ENCODE measurements at regions not wholly inside any gene's neighbourhood (a gene's known extent, or its start where the extent isn't known, plus 50 kb on each side); places are given as distances from the start of the nearest gene placed in this dataset.

GRCh38 chr6:30396833-30397479 is 52.0 kb downstream of the RPP21 start:
- Mint-ChIP-seq H3K27me3 (ENCODE audit: insufficient read depth) (peaks cover 31% of the 10 kb centered on the region), H3K9me3 (no peaks in the 10 kb centered on the region), H3K4me3 (no peak overlapping the region), H3K4me1 (ENCODE audit: low read depth) (no peaks in the 10 kb centered on the region), H3K36me3 (ENCODE audit: low read depth) (no peaks in the 10 kb centered on the region), H3K27ac (no peak overlapping the region)
- peak; percentile 48 for DNase-seq
- TF ChIP-seq CTCF (IDR thresholded peaks at IDR 0.05), result peak; percentile 91

GRCh38 chr6:30397697-30398096 is 52.7 kb downstream of the RPP21 start:
- H3K27me3 Mint-ChIP-seq (ENCODE audit: insufficient read depth), result peaks cover 37% of the 10 kb centered on the region
- TF ChIP-seq CTCF (IDR thresholded peaks at IDR 0.05), result no peak

GRCh38 chr6:30399390-30400058 is 54.6 kb downstream of the RPP21 start:
- H3K27ac Mint-ChIP-seq, result no peak overlapping the region

More at GRCh38 chr6:30397697-30398096, 52.7 kb downstream of the RPP21 start:
- Mint-ChIP-seq H3K27ac (no peak overlapping the region), H3K9me3 (no peaks in the 10 kb centered on the region), H3K4me1 (ENCODE audit: low read depth) (no peaks in the 10 kb centered on the region), H3K36me3 (ENCODE audit: low read depth) (no peaks in the 10 kb centered on the region), H3K4me3 (no peak overlapping the region)
- DNase-seq, result no peak

GRCh38 chr6:30405934-30406333 is 61.0 kb downstream of the RPP21 start:
- H3K27me3 Mint-ChIP-seq (ENCODE audit: insufficient read depth), result peaks cover 42% of the 10 kb centered on the region

More at GRCh38 chr6:30399390-30400058, 54.6 kb downstream of the RPP21 start:
- DNase-seq, result peak; percentile 23
- Mint-ChIP-seq H3K27me3 (ENCODE audit: insufficient read depth) (peaks cover 35% of the 10 kb centered on the region), H3K4me3 (no peak overlapping the region), H3K4me1 (ENCODE audit: low read depth) (no peaks in the 10 kb centered on the region), H3K36me3 (ENCODE audit: low read depth) (no peaks in the 10 kb centered on the region), H3K9me3 (no peaks in the 10 kb centered on the region)
- TF ChIP-seq CTCF (IDR thresholded peaks at IDR 0.05), result no peak

GRCh38 chr6:30409184-30409583 is 64.2 kb downstream of the RPP21 start:
- H3K36me3 Mint-ChIP-seq (ENCODE audit: low read depth), result peaks cover 10% of the 10 kb centered on the region
- TF ChIP-seq CTCF (IDR thresholded peaks at IDR 0.05), result no peak
- peaks cover 7% of the 10 kb centered on the region; the same call in 1 of the 2 replicates for H3K4me1 Mint-ChIP-seq (ENCODE audit: low read depth)
- no peak overlapping the region for H3K4me3 Mint-ChIP-seq
- peaks cover 44% of the 10 kb centered on the region for H3K27me3 Mint-ChIP-seq (ENCODE audit: insufficient read depth)
- peaks cover 15% of the 10 kb centered on the region for H3K9me3 Mint-ChIP-seq
- no peak overlapping the region for H3K27ac Mint-ChIP-seq
- DNase-seq, result no peak

More at GRCh38 chr6:30405934-30406333, 61.0 kb downstream of the RPP21 start:
- TF ChIP-seq CTCF (IDR thresholded peaks at IDR 0.05), result no peak
- no peak overlapping the region for H3K27ac Mint-ChIP-seq
- H3K36me3 Mint-ChIP-seq (ENCODE audit: low read depth), result peaks cover 10% of the 10 kb centered on the region
- DNase-seq, result no peak
- no peaks in the 10 kb centered on the region for H3K4me1 Mint-ChIP-seq (ENCODE audit: low read depth)
- no peak overlapping the region for H3K4me3 Mint-ChIP-seq
- H3K9me3 Mint-ChIP-seq, result peaks cover 15% of the 10 kb centered on the region
